Ectodermal cell (in vitro differentiated cells): ENCODE measurements at regions not wholly inside any gene's neighbourhood (a gene's known extent, or its start where the extent isn't known, plus 50 kb on each side); places are given as distances from the start of the nearest gene placed in this dataset.

Experiments
- H3K27ac ChIP-seq: 2 replicates; pipeline ENCODE4 v1.7.0; 2013; ENCODE audit warnings: mild to moderate bottlenecking, low read depth, low read length; ENCODE audit not compliant: insufficient read depth, poor library complexity, severe bottlenecking
- H3K27me3 ChIP-seq: 2 replicates; pipeline ENCODE4 v1.7.0; 2013; ENCODE audit warnings: mild to moderate bottlenecking, low read length; ENCODE audit not compliant: insufficient read depth, control insufficient read depth, poor library complexity, severe bottlenecking
- H3K36me3 ChIP-seq: one replicate; pipeline ENCODE4 v1.7.0; 2013; ENCODE audit warnings: low read length; ENCODE audit not compliant: control insufficient read depth, insufficient read depth
- H3K4me1 ChIP-seq: one replicate; pipeline ENCODE4 v1.7.0; 2013; ENCODE audit warnings: low read length; ENCODE audit not compliant: control insufficient read depth, insufficient read depth
- H3K4me3 ChIP-seq: 2 replicates; pipeline ENCODE4 v1.7.0; 2013; ENCODE audit warnings: low read depth, low read length, control low read depth; ENCODE audit not compliant: insufficient read depth
- H3K9me3 ChIP-seq: 2 replicates; pipeline ENCODE4 v1.7.0; 2013; ENCODE audit warnings: mild to moderate bottlenecking, low read length, moderate library complexity; ENCODE audit not compliant: control insufficient read depth
- WGBS, 2 experiments: methylation state at CpG; one replicate each; pipeline ENCODE4 v1.1.7; 2013; ENCODE audit warnings: missing lambda C conversion rate in 2 of 2; 5-methylcytosine and 5-hydroxymethylcytosine counted together

- no peaks in the 10 kb centered on the region for H3K9me3 ChIP-seq
- no peak overlapping the region for H3K4me3 ChIP-seq
- no peaks in the 10 kb centered on the region for H3K36me3 ChIP-seq
- WGBS, 2 experiments: 76 to 91% methylated on average over 1 to 2 of the region's 2 CpGs
- H3K4me1 ChIP-seq: no peaks in the 10 kb centered on the region
- no peak overlapping the region for H3K27ac ChIP-seq
- H3K27me3 ChIP-seq: no peaks in the 10 kb centered on the region
These were observed 391.9 kb downstream of the LMO4 start for GRCh38 chr1:87720561-87720960.

GRCh38 chr1:87723193-87723592, 394.5 kb downstream of the LMO4 start:
- Histone ChIP-seq H3K36me3 (no peaks in the 10 kb centered on the region), H3K27me3 (no peaks in the 10 kb centered on the region), H3K4me3 (no peak overlapping the region), H3K9me3 (no peaks in the 10 kb centered on the region), H3K27ac (no peak overlapping the region), H3K4me1 (no peaks in the 10 kb centered on the region)

GRCh38 chr1:87728169-87728568, 399.5 kb downstream of the LMO4 start:
- Histone ChIP-seq H3K27ac (no peak overlapping the region), H3K9me3 (no peaks in the 10 kb centered on the region), H3K36me3 (no peaks in the 10 kb centered on the region), H3K27me3 (no peaks in the 10 kb centered on the region), H3K4me1 (no peaks in the 10 kb centered on the region), H3K4me3 (no peak overlapping the region)
- 83 to 100% methylated on average over 1 of the region's 1 CpG for WGBS, 2 experiments

GRCh38 chr1:87730274-87731216, 401.9 kb downstream of the LMO4 start:
- H3K4me1 ChIP-seq: no peaks in the 10 kb centered on the region
- no peaks in the 10 kb centered on the region for H3K9me3 ChIP-seq
- H3K27me3 ChIP-seq: no peaks in the 10 kb centered on the region
- no peak overlapping the region for H3K4me3 ChIP-seq
- WGBS, 2 experiments: 87 to 88% methylated on average over 9 of the region's 9 CpGs
- no peak overlapping the region for H3K27ac ChIP-seq
- no peaks in the 10 kb centered on the region for H3K36me3 ChIP-seq

GRCh38 chr1:87733386-87733785, 404.7 kb downstream of the LMO4 start:
- H3K4me1 ChIP-seq: no peaks in the 10 kb centered on the region
- H3K27ac ChIP-seq: no peak overlapping the region
- no peaks in the 10 kb centered on the region for H3K9me3 ChIP-seq
- H3K27me3 ChIP-seq: no peaks in the 10 kb centered on the region
- H3K36me3 ChIP-seq: no peaks in the 10 kb centered on the region
- no peak overlapping the region for H3K4me3 ChIP-seq

- Histone ChIP-seq H3K27ac (no peak overlapping the region), H3K4me3 (no peak overlapping the region), H3K9me3 (no peaks in the 10 kb centered on the region), H3K4me1 (no peaks in the 10 kb centered on the region), H3K36me3 (no peaks in the 10 kb centered on the region), H3K27me3 (no peaks in the 10 kb centered on the region)
- WGBS, 2 experiments: 94 to 98% methylated on average over 1 of the region's 1 CpG
These were observed 407.1 kb downstream of the LMO4 start for GRCh38 chr1:87735750-87736149.

GRCh38 chr1:87739141-87739540, 410.5 kb downstream of the LMO4 start:
- H3K4me3 ChIP-seq: no peak overlapping the region
- WGBS, 2 experiments: 92 to 94% methylated on average over 2 of the region's 2 CpGs

GRCh38 chr1:87739704-87740103, 411.0 kb downstream of the LMO4 start:
- no peaks in the 10 kb centered on the region for H3K9me3 ChIP-seq
- no peak overlapping the region for H3K4me3 ChIP-seq
- no peak overlapping the region for H3K27ac ChIP-seq
- no peaks in the 10 kb centered on the region for H3K4me1 ChIP-seq
- H3K36me3 ChIP-seq: no peaks in the 10 kb centered on the region
- H3K27me3 ChIP-seq: no peaks in the 10 kb centered on the region

More at GRCh38 chr1:87739141-87739540, 410.5 kb downstream of the LMO4 start:
- no peaks in the 10 kb centered on the region for H3K27me3 ChIP-seq
- H3K4me1 ChIP-seq: no peaks in the 10 kb centered on the region
- H3K9me3 ChIP-seq: no peaks in the 10 kb centered on the region
- no peak overlapping the region for H3K27ac ChIP-seq
- H3K36me3 ChIP-seq: no peaks in the 10 kb centered on the region

- H3K4me3 ChIP-seq: no peak overlapping the region
- no peak overlapping the region for H3K27ac ChIP-seq
- WGBS, 2 experiments: 89 to 93% methylated on average over 2 to 4 of the region's 4 CpGs
- no peaks in the 10 kb centered on the region for H3K9me3 ChIP-seq
- H3K27me3 ChIP-seq: no peaks in the 10 kb centered on the region
- H3K4me1 ChIP-seq: no peaks in the 10 kb centered on the region
- H3K36me3 ChIP-seq: no peaks in the 10 kb centered on the region
These were observed 414.6 kb downstream of the LMO4 start for GRCh38 chr1:87743256-87743655.

GRCh38 chr1:87744056-87744455, 415.4 kb downstream of the LMO4 start:
- no peaks in the 10 kb centered on the region for H3K9me3 ChIP-seq
- H3K36me3 ChIP-seq: no peaks in the 10 kb centered on the region
- no peak overlapping the region for H3K4me3 ChIP-seq
- WGBS, 2 experiments: 80 to 95% methylated on average over 1 to 2 of the region's 3 CpGs
- no peaks in the 10 kb centered on the region for H3K27me3 ChIP-seq
- H3K4me1 ChIP-seq: no peaks in the 10 kb centered on the region
- H3K27ac ChIP-seq: no peak overlapping the region
